GM10266 (cell line): ENCODE measurements at regions not wholly inside any gene's neighbourhood (a gene's known extent, or its start where the extent isn't known, plus 50 kb on each side); places are given as distances from the start of the nearest gene placed in this dataset.

ENCODE experiments used
- DNase-seq: peaks from one replicate; pipeline ENCODE4 v3.0.0; 2012; ENCODE audit errors: extremely low spot score
- CTCF ChIP-seq: IDR thresholded peaks from 2 replicates; pipeline ENCODE4 v1.5.1; 2012; ENCODE audit warnings: mild to moderate bottlenecking, low read depth; ENCODE audit not compliant: control insufficient read depth, insufficient read depth; ENCODE audit errors: missing control alignments

DNA sequence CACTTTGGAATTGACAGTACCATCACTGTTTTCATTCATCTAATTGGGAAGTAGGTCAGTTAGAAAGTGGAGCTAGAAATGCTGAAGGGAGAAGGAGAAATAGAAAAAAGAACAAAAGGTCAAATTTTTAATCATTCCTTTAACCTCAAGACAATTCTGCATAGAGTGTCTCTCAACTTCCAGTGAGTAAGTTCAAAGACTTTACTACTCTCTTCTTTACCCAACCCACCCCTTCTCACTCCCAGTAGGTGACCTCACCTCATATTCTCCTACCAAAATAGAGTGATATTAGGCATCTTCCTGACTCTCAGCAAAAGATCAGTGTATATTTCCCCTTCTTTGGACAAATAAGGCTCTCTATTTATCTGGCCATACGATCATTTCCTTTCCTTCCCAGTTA lies 340.0 kb upstream of the JAG1 start:
- DNase-seq = no peak
- no peak for TF ChIP-seq CTCF

DNA sequence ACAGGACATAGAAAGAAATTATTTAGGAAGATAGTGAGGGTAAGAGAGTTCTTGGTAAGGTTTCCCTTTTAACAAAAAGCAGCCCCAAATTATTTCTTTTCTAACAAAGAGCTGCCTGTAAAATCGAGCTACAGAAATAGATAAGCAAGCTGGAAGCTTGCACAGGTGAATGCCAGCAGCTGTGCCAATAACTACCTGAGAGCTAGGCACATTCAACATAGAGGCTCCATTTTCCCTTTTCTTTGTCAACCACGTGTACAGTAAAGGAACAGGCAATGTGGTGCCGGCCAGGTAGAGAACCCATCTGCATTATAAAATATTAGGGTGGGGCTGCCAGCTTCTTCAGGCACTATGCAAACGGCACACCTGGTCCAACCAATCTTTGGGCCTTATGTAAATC lies 341.6 kb upstream of the JAG1 start:
- DNase-seq = no peak
- TF ChIP-seq CTCF = no peak

DNA sequence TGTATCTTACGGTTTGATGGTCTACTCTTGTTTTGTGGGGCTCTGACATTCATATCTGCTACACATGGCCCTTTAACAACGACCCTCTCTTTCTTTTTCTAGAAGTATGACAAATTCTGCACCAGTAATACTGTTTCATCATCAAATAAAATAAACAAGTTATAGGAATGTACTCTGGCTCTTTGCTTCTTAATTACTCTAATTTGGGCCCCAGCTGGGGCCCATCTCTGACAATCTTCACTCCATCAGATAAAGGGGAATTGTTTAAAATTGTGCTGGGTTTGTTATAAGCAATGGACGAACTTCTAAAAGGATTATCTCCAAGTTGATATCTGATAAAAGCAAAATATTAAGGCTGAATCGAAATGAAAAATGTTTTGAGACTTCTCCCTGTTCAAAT lies 343.6 kb upstream of the JAG1 start:
- TF ChIP-seq CTCF = no peak
- no peak for DNase-seq

- DNase-seq = no peak
- TF ChIP-seq CTCF = no peak
These were observed 344.9 kb upstream of the JAG1 start for GRCh38 chr20:11018668-11019170.

GRCh38 chr20:11020712-11021111 lies 346.9 kb upstream of the JAG1 start:
- TF ChIP-seq CTCF = no peak
- no peak for DNase-seq

GRCh38 chr20:11027224-11027623 lies 353.4 kb upstream of the JAG1 start:
- DNase-seq = no peak
- TF ChIP-seq CTCF = no peak

DNA sequence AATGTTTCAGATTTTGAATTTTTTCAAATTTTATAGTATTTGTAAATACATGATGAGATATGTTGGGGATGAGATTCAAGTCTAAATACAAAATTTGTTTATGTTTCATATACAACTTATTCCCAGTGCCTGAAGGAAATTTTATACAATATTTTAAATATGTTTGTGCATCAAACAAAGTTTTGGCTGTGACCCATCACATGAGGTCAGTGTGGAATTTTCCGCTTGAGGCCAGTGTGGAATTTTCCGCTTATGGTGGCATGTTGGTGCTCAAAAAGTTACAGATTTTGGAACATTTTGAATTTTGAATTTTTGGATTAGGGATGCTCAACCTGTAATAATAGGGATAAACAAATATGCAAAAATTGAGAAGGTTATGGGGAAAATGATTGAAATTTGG lies 356.6 kb upstream of the JAG1 start:
- DNase-seq = no peak
- TF ChIP-seq CTCF = no peak

DNA sequence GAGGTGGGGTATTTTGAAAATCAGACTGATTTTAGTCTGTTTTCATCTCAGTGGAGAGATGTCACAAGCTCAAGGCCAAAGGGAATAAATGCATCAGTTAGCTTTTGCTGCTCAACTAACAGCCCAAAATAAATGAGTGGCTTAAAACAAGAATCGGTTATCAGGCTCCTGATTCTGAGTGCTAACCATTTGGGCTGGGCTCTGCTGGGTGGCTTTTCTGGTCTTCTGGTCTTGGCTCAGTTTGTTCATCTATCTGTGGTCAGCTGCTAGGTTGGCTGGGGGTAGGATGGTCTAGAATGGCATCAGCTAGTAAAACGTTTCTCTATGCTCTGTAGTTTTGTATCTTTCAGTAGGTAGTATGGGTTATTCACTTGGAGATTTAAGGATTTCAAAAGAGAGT lies 357.5 kb upstream of the JAG1 start:
- DNase-seq = no peak
- TF ChIP-seq CTCF = no peak
